Neural progenitor cell (in vitro differentiated cells): ENCODE measurements at regions not wholly inside any gene's neighbourhood (a gene's known extent, or its start where the extent isn't known, plus 50 kb on each side); places are given as distances from the start of the nearest gene placed in this dataset.
A peak's percentile ranks its signal among the peaks of the same experiment; 100 is the strongest.

ENCODE experiments used
- DNase-seq: peaks from one replicate; pipeline ENCODE4 v3.0.0-alpha.2; 2016; ENCODE audit warnings: low spot score
- H2AFZ ChIP-seq: fragments of 200-600 bp; sonication (generic); replicated peaks from 2 replicates; pipeline ENCODE4 v1.6.1; 2016; ENCODE audit warnings: antibody characterized with exemption
- H3F3A ChIP-seq: fragments of 200-600 bp; sonication (generic); 2 replicates; pipeline ENCODE4 v1.6.1; 2016; ENCODE audit warnings: antibody characterized with exemption, low read depth
- H3K27ac ChIP-seq: fragments of 200-600 bp; sonication (generic); 2 replicates; pipeline ENCODE4 v1.5.1; 2016; ENCODE audit warnings: mild to moderate bottlenecking
- H3K27me3 ChIP-seq: fragments of 200-600 bp; sonication (generic); 2 replicates; pipeline ENCODE4 v1.6.1; 2016; ENCODE audit warnings: mild to moderate bottlenecking, moderate library complexity
- H3K36me3 ChIP-seq: fragments of 200-600 bp; sonication (generic); 2 replicates; pipeline ENCODE4 v1.5.1; 2016
- H3K4me1 ChIP-seq: fragments of 200-600 bp; sonication (generic); 2 replicates; pipeline ENCODE4 v1.6.1; 2016; ENCODE audit warnings: mixed run types
- H3K4me2 ChIP-seq: fragments of 200-600 bp; sonication (generic); 2 replicates; pipeline ENCODE4 v1.6.1; 2016
- H3K4me3 ChIP-seq: fragments of 200-600 bp; sonication (generic); 2 replicates; pipeline ENCODE4 v1.5.1; 2016
- H3K79me2 ChIP-seq: fragments of 200-600 bp; sonication (generic); 2 replicates; pipeline ENCODE4 v1.6.1; 2016; ENCODE audit warnings: low read depth
- H3K9ac ChIP-seq: fragments of 200-600 bp; sonication (generic); 2 replicates; pipeline ENCODE4 v1.6.1; 2016
- H3K9me3 ChIP-seq: fragments of 200-600 bp; sonication (generic); 2 replicates; pipeline ENCODE4 v1.5.1; 2016; ENCODE audit warnings: low read depth
- H4K20me1 ChIP-seq: fragments of 200-600 bp; sonication (generic); 2 replicates; pipeline ENCODE4 v1.6.1; 2016; ENCODE audit warnings: low read depth
- H3K27ac Mint-ChIP-seq: 3 replicates; pipeline ENCODE4 v1.8.0; 2021; ENCODE audit warnings: mixed read lengths
- H3K27me3 Mint-ChIP-seq: 2 replicates; pipeline ENCODE4 v1.8.0; 2022; ENCODE audit warnings: low read depth, mild to moderate bottlenecking, inconsistent platforms, moderate library complexity, mixed read lengths; ENCODE audit not compliant: insufficient read depth
- H3K36me3 Mint-ChIP-seq: 3 replicates; pipeline ENCODE4 v1.8.0; 2021; ENCODE audit warnings: mixed read lengths
- H3K4me1 Mint-ChIP-seq: 3 replicates; pipeline ENCODE4 v1.8.0; 2021; ENCODE audit warnings: mixed read lengths
- H3K4me3 Mint-ChIP-seq: 3 replicates; pipeline ENCODE4 v1.8.0; 2021; ENCODE audit warnings: mild to moderate bottlenecking, moderate library complexity, mixed read lengths
- H3K9me3 Mint-ChIP-seq: 3 replicates; pipeline ENCODE4 v1.8.0; 2020; ENCODE audit warnings: mixed read lengths
- EZH2 ChIP-seq: fragments of 200-600 bp; sonication (generic); IDR thresholded peaks from 2 replicates; pipeline ENCODE4 v1.6.1; 2017; ENCODE audit warnings: antibody characterized with exemption, mild to moderate bottlenecking, moderate library complexity
- EZH2phosphoT487 ChIP-seq: fragments of 200-600 bp; sonication (generic); IDR thresholded peaks from 2 replicates; pipeline ENCODE4 v1.6.1; 2017; ENCODE audit warnings: antibody characterized with exemption
- TF ChIP-seq, protein P1 (sequence below): fragments of 200-600 bp; sonication (generic); IDR thresholded peaks from 2 replicates; pipeline ENCODE4 v1.5.1; 2017; ENCODE audit warnings: antibody characterized with exemption, mild to moderate bottlenecking

DNA sequence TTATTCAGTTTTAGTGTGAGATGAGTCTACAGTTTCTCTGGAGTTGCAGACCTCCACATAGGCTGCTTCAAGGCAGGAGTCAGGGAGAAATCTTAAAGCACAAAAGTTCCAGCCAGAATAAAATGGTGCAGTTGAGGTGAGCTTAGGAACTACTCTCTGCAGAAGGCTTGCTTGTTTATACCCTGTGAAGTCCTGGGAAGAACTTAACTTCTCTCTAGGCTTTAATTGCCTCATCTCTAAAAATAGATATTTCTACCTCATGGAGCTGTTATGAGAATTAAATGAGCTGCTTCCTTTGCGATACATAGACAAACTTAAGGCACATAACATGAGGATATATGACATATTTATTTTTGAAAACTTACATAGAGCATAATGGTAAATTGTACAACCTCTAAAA lies 286.2 kb downstream of the GPATCH2 start:
- no peaks in the 10 kb centered on the region for H3K36me3 Mint-ChIP-seq
- no peaks in the 10 kb centered on the region for H4K20me1 ChIP-seq
- no peak overlapping the region for H3K27ac Mint-ChIP-seq
- no peak overlapping the region for H2AFZ ChIP-seq
- no peak for DNase-seq
- H3K36me3 ChIP-seq = no peaks in the 10 kb centered on the region
- H3K27me3 Mint-ChIP-seq = no peaks in the 10 kb centered on the region
- H3F3A ChIP-seq = no peaks in the 10 kb centered on the region
- H3K9me3 Mint-ChIP-seq = no peaks in the 10 kb centered on the region
- H3K4me3 ChIP-seq = no peak overlapping the region
- H3K79me2 ChIP-seq = no peaks in the 10 kb centered on the region
- no peaks in the 10 kb centered on the region for H3K9me3 ChIP-seq
- H3K27ac ChIP-seq = no peak overlapping the region
- no peaks in the 10 kb centered on the region for H3K27me3 ChIP-seq
- H3K9ac ChIP-seq = no peak overlapping the region
- peaks cover 15% of the 10 kb centered on the region for H3K4me1 ChIP-seq
- peaks cover 16% of the 10 kb centered on the region for H3K4me1 Mint-ChIP-seq
- H3K4me2 ChIP-seq = no peak overlapping the region
- TF ChIP-seq EZH2 = no peak
- TF ChIP-seq EZH2phosphoT487 = no peak
- TF ChIP-seq, protein P1, sequence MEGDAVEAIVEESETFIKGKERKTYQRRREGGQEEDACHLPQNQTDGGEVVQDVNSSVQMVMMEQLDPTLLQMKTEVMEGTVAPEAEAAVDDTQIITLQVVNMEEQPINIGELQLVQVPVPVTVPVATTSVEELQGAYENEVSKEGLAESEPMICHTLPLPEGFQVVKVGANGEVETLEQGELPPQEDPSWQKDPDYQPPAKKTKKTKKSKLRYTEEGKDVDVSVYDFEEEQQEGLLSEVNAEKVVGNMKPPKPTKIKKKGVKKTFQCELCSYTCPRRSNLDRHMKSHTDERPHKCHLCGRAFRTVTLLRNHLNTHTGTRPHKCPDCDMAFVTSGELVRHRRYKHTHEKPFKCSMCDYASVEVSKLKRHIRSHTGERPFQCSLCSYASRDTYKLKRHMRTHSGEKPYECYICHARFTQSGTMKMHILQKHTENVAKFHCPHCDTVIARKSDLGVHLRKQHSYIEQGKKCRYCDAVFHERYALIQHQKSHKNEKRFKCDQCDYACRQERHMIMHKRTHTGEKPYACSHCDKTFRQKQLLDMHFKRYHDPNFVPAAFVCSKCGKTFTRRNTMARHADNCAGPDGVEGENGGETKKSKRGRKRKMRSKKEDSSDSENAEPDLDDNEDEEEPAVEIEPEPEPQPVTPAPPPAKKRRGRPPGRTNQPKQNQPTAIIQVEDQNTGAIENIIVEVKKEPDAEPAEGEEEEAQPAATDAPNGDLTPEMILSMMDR = no peak
- no peak overlapping the region for H3K4me3 Mint-ChIP-seq

DNA sequence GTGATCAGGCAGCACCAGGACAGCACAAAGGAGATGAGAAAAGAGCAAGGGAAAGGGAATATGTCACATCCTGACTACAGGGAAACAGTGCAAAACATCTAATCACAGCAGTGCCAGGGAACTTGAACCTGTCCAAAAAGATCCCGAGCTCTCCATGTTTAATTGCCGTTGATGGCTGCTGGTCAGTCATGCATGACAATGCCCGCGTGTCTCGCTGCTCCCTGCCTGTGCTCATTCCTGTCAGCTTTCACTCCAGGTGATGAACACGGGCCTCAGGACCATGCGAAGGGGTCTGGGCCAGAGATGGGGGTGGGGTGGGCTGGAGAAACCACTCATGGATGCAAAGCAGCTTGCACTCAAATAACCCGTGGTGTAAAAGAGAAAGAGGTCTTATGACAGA lies 287.0 kb downstream of the GPATCH2 start:
- H3K4me3 Mint-ChIP-seq = no peak overlapping the region
- H3K36me3 Mint-ChIP-seq = no peaks in the 10 kb centered on the region
- H3K4me1 ChIP-seq = peaks cover 15% of the 10 kb centered on the region
- no peak overlapping the region for H2AFZ ChIP-seq
- H3K9ac ChIP-seq = no peak overlapping the region
- no peaks in the 10 kb centered on the region for H3K27me3 ChIP-seq
- DNase-seq = peak; percentile 21
- H3K36me3 ChIP-seq = no peaks in the 10 kb centered on the region
- TF ChIP-seq, protein P1 = no peak
- TF ChIP-seq EZH2phosphoT487 = no peak
- no peak for TF ChIP-seq EZH2
- H3K27me3 Mint-ChIP-seq = no peaks in the 10 kb centered on the region
- peaks cover 16% of the 10 kb centered on the region for H3K4me1 Mint-ChIP-seq
- no peak overlapping the region for H3K27ac Mint-ChIP-seq
- H3K9me3 ChIP-seq = no peaks in the 10 kb centered on the region
- no peaks in the 10 kb centered on the region for H4K20me1 ChIP-seq
- H3K27ac ChIP-seq = no peak overlapping the region
- H3F3A ChIP-seq = no peaks in the 10 kb centered on the region
- peak overlapping the region; percentile 10 for H3K4me2 ChIP-seq
- H3K9me3 Mint-ChIP-seq = no peaks in the 10 kb centered on the region
- no peaks in the 10 kb centered on the region for H3K79me2 ChIP-seq
- H3K4me3 ChIP-seq = no peak overlapping the region

DNA sequence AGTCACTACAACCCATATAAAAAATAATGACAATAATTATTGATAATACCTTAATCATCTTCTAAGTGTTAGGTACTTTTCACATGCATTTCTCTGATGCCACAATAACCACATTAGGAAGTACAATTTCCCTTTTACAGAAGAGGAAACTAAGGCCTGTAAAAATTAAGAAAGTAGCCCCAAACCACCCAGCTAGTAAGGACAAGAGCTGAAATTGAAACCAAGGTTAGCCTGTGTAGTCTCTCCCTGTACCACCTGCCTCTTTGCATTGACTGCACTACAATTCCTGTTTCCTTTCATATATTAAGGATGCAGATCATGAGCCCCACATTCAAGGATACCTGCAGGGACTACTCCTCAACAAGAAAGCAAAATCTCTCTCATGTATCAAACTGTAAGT lies 288.8 kb downstream of the GPATCH2 start:
- H3K36me3 ChIP-seq = no peaks in the 10 kb centered on the region
- peaks cover 15% of the 10 kb centered on the region for H3K4me1 ChIP-seq
- no peak overlapping the region for H3K4me2 ChIP-seq
- no peak overlapping the region for H2AFZ ChIP-seq
- no peak overlapping the region for H3K4me3 Mint-ChIP-seq
- no peak overlapping the region for H3K9ac ChIP-seq
- H3K36me3 Mint-ChIP-seq = no peaks in the 10 kb centered on the region
- no peaks in the 10 kb centered on the region for H3K27me3 ChIP-seq
- DNase-seq = no peak
- H3K4me1 Mint-ChIP-seq = peaks cover 16% of the 10 kb centered on the region
- no peaks in the 10 kb centered on the region for H3F3A ChIP-seq
- H3K27ac ChIP-seq = no peak overlapping the region
- H3K9me3 ChIP-seq = no peaks in the 10 kb centered on the region
- no peaks in the 10 kb centered on the region for H3K27me3 Mint-ChIP-seq
- no peaks in the 10 kb centered on the region for H4K20me1 ChIP-seq
- H3K4me3 ChIP-seq = no peak overlapping the region
- no peak overlapping the region for H3K27ac Mint-ChIP-seq
- TF ChIP-seq EZH2phosphoT487 (no peak), EZH2 (no peak)
- TF ChIP-seq, protein P1 = no peak
- no peaks in the 10 kb centered on the region for H3K79me2 ChIP-seq
- H3K9me3 Mint-ChIP-seq = no peaks in the 10 kb centered on the region
